Right lobe of liver (tissue), 4 donors: ENCODE measurements at regions not wholly inside any gene's neighbourhood (a gene's known extent, or its start where the extent isn't known, plus 50 kb on each side); places are given as distances from the start of the nearest gene placed in this dataset.

Experiments
- CTCF ChIP-seq, 4 donors: fragments of 200-600 bp in 3 of 4; fragments of 450-650 bp in 1 of 4; IDR thresholded peaks; one replicate each; pipeline versions ENCODE4 v1.5.1 to v1.8.0; 2016 to 2022; ENCODE audit warnings: antibody characterized with exemption in 4 of 4, mild to moderate bottlenecking in 2 of 4
- POLR2A ChIP-seq: fragments of 450-650 bp; IDR thresholded peaks from one replicate; pipeline ENCODE4 v1.6.1; 2017; ENCODE audit warnings: antibody characterized with exemption, mild to moderate bottlenecking
- donor health status: DM: no; HTN: no; CAD: no.
- donor health status: DM: no; HTN: no; CAD: no.
- donor health status: DM: no; HTN: yes; CAD: no.

- no peak for TF ChIP-seq CTCF (IDR thresholded peaks at IDR 0.05)
- TF ChIP-seq POLR2A = no peak
Measured at GRCh38 chr10:84811113-84811512, 482.7 kb downstream of the CCSER2 start.
